GM12878 (cell line): ENCODE measurements at regions not wholly inside any gene's neighbourhood (a gene's known extent, or its start where the extent isn't known, plus 50 kb on each side); places are given as distances from the start of the nearest gene placed in this dataset.

ENCODE experiments used
- ATAC-seq: fragments of 200-7000 bp; cut with Tn5 transposase; 3 replicates; pipeline ENCODE4 v1.9.1; 2020; ENCODE audit warnings: mild to moderate bottlenecking, moderate library complexity
- BruUV-seq: library from RNA; stranded (reverse); fragments of 400-500 nt; replicated peaks from 2 replicates; lab custom pipeline; 2021; lab: Mats Ljungman, UMichigan
- CTCF ChIA-PET: fragments of 300-600 bp; sonication (Branson Sonifier 250); formaldehyde crosslinking; extraction: SDS; loops from one replicate; lab custom pipeline; 2021; ENCODE audit warnings: inconsistent platforms; lab: Yijun Ruan, JAX
- POLR2A ChIA-PET: fragments of 350-600 bp; formaldehyde crosslinking; extraction: SDS; loops from one replicate; lab custom pipeline; 2021; ENCODE audit warnings: inconsistent platforms; lab: Charles Lee
- RAD21 ChIA-PET: fragments of 300-600 bp; sonication (Branson Sonifier 250); formaldehyde crosslinking; loops from one replicate; lab custom pipeline; 2023; ENCODE audit warnings: antibody characterized with exemption; ENCODE audit not compliant: unreplicated experiment; lab: Charles Lee
- SMC1A ChIA-PET: fragments of 300-600 bp; sonication (Branson Sonifier 250); formaldehyde crosslinking; loops from one replicate; lab custom pipeline; 2023; ENCODE audit not compliant: unreplicated experiment, uncharacterized antibody; lab: Charles Lee
- DNase-seq: peaks from one replicate; pipeline ENCODE4 v3.0.0-alpha.2; 2011; ENCODE audit warnings: low read depth, low spot score
- FAIRE-seq: peaks from 3 replicates; lab custom pipeline; 2011; peaks lifted over from hg19 to GRCh38; lab: Jason Lieb, UNC
- H2AFZ ChIP-seq: 2 replicates; pipeline ENCODE4 v1.6.0; 2011; ENCODE audit warnings: low read depth, low read length, control low read depth; ENCODE audit not compliant: control insufficient read depth
- H3K27ac ChIP-seq: 2 replicates; pipeline ENCODE4 v1.5.1; 2011; ENCODE audit warnings: control low read depth; ENCODE audit not compliant: control insufficient read depth, insufficient read depth
- H3K27me3 ChIP-seq, 2 experiments: replicated peaks in 1 of 2; 2 replicates each; pipeline versions ENCODE4 v1.6.0 to v1.6.1; 2011; ENCODE audit warnings: low read length in 1 of 2; ENCODE audit not compliant: control insufficient read depth in 2 of 2, insufficient read depth in 2 of 2
- H3K36me3 ChIP-seq, 2 experiments: 2 replicates each; pipeline ENCODE4 v1.5.1; 2011; ENCODE audit warnings: low read length in 1 of 2; ENCODE audit not compliant: control insufficient read depth in 2 of 2, insufficient read depth in 2 of 2
- H3K4me1 ChIP-seq: 2 replicates; pipeline ENCODE4 v1.6.1; 2011; ENCODE audit warnings: mild to moderate bottlenecking, low read length, moderate library complexity, mixed read lengths; ENCODE audit not compliant: control insufficient read depth, insufficient read depth
- H3K4me2 ChIP-seq: 2 replicates; pipeline ENCODE4 v1.6.0; 2011; ENCODE audit warnings: control low read depth; ENCODE audit not compliant: control insufficient read depth, insufficient read depth
- H3K4me3 ChIP-seq: fragments of 200-600 bp; sonication (generic); 2 replicates; pipeline ENCODE4 v1.5.1; 2016
- H3K79me2 ChIP-seq: 2 replicates; pipeline ENCODE4 v1.6.0; 2011; ENCODE audit warnings: low read length; ENCODE audit not compliant: control insufficient read depth, insufficient read depth
- H3K9ac ChIP-seq: 2 replicates; pipeline ENCODE4 v1.8.0; 2011; ENCODE audit warnings: low read length, control low read depth, mixed read lengths; ENCODE audit not compliant: control insufficient read depth, insufficient read depth
- H3K9me3 ChIP-seq: replicated peaks from 3 replicates; pipeline ENCODE4 v1.5.1; 2011; ENCODE audit warnings: mild to moderate bottlenecking, low read length; ENCODE audit not compliant: control insufficient read depth, insufficient read depth
- H4K20me1 ChIP-seq: 2 replicates; pipeline ENCODE4 v1.6.0; 2011; ENCODE audit not compliant: control insufficient read depth, insufficient read depth
- LARP7 ChIP-seq: fragments of 450-650 bp; IDR thresholded peaks from 2 replicates; pipeline ENCODE4 v1.6.1; 2017; ENCODE audit warnings: mild to moderate bottlenecking
- NFYA ChIP-seq: IDR thresholded peaks from 2 replicates; pipeline ENCODE4 v1.6.1; 2011; ENCODE audit warnings: low read depth, mild to moderate bottlenecking, low read length, improper control_type of control experiment, borderline replicate concordance
- NR2C2 ChIP-seq: IDR thresholded peaks from 2 replicates; pipeline ENCODE4 v1.6.1; 2011; ENCODE audit warnings: borderline replicate concordance, low read depth; ENCODE audit not compliant: control insufficient read depth, insufficient read length
- POLR2AphosphoS5 ChIP-seq: IDR thresholded peaks from 2 replicates; pipeline ENCODE4 v1.6.1; 2011; ENCODE audit warnings: mild to moderate bottlenecking, low read length, inconsistent platforms
- REST ChIP-seq: IDR thresholded peaks from 2 replicates; pipeline ENCODE4 v1.6.1; 2012; ENCODE audit warnings: mild to moderate bottlenecking, low read depth, low read length
- SIX5 ChIP-seq: IDR thresholded peaks from 2 replicates; pipeline ENCODE4 v1.6.1; 2011; ENCODE audit warnings: mild to moderate bottlenecking, low read depth, low read length, moderate library complexity; ENCODE audit not compliant: severe bottlenecking
- ZBED1 ChIP-seq: IDR thresholded peaks from 2 replicates; pipeline ENCODE4 v1.6.1; 2016; ENCODE audit warnings: borderline replicate concordance
- WGBS: methylation state at CpG from one replicate; pipeline ENCODE4 v1.1.6; 2016; ENCODE audit warnings: low lambda C conversion rate; ENCODE audit not compliant: insufficient replicate concordance, insufficient coverage; ENCODE audit errors: missing lambda C conversion rate; 5-methylcytosine and 5-hydroxymethylcytosine counted together
- in situ Hi-C: fragments of 300-500 bp; cut with MboI; formaldehyde crosslinking; loops from 9 replicates; pipeline ENCODE4 v1.14.3; 2018; ENCODE audit warnings: mixed read lengths
- intact Hi-C: fragments of 100-400 bp; cut with micrococcal nuclease; formaldehyde crosslinking; loops from one replicate; pipeline ENCODE4 v1.14.2; 2022; ENCODE audit not compliant: unreplicated experiment

- intact Hi-C loops: no loop called here
- RAD21 ChIA-PET: no interaction called here
Measured at GRCh38 chr7:42522227-42522991, 285.4 kb upstream of the GLI3 start.

More at GRCh38 chr7:42522227-42522991, 285.4 kb upstream of the GLI3 start:
- FAIRE-seq: no peak
- Histone ChIP-seq H3K27me3 (no peaks in the 10 kb centered on the region), H4K20me1 (no peaks in the 10 kb centered on the region), H3K9ac (no peak overlapping the region), H3K79me2 (no peaks in the 10 kb centered on the region), H3K4me2 (no peak overlapping the region), H3K27ac (no peak overlapping the region), H3K36me3 (no peaks in the 10 kb centered on the region), H3K4me3 (no peak overlapping the region), H3K4me1 (no peaks in the 10 kb centered on the region), H2AFZ (no peak overlapping the region), H3K9me3 (no peaks in the 10 kb centered on the region)
- no peak for ATAC-seq
- SMC1A ChIA-PET: interaction anchor here (0.7 kb wide), 1 partner anchor 23 kb away, joined by 3 read pairs; no protein-coding TSS in a partner anchor
- BruUV-seq: no TSS peak
- in situ Hi-C loops: no loop called here
- POLR2A ChIA-PET: no interaction called here
- CTCF ChIA-PET: no interaction called here
- DNase-seq: no peak
- TF ChIP-seq NFYA: no peak
- TF ChIP-seq ZBED1: no peak
- TF ChIP-seq POLR2AphosphoS5: no peak
- TF ChIP-seq LARP7: no peak
- no peak for TF ChIP-seq REST
- no peak for TF ChIP-seq SIX5
- no peak for TF ChIP-seq NR2C2
- 35% methylated on average over 19 of the region's 19 CpGs for WGBS
